CD14-positive monocyte (primary cell): ENCODE measurements at regions not wholly inside any gene's neighbourhood (a gene's known extent, or its start where the extent isn't known, plus 50 kb on each side); places are given as distances from the start of the nearest gene placed in this dataset.

Experiments used
- DNase-seq, 3 donors: peaks; one replicate each; pipeline ENCODE4 v3.0.0-alpha.2; 2011 to 2022
- H2AFZ ChIP-seq: 2 replicates; pipeline ENCODE4 v1.6.0; 2012; ENCODE audit warnings: mild to moderate bottlenecking, low read depth, low read length, inconsistent platforms; ENCODE audit not compliant: insufficient read depth, poor library complexity, severe bottlenecking
- H3K27ac ChIP-seq, 2 donors: 1 replicate in 1 of 2; 2 replicates in 1 of 2; pipeline ENCODE4 v1.5.1; 2012 to 2013; ENCODE audit warnings: low read length in 2 of 2, control low read depth in 1 of 2, inconsistent platforms in 1 of 2, low read depth in 1 of 2, mild to moderate bottlenecking in 1 of 2
- H3K27me3 ChIP-seq, 2 donors: one replicate each; pipeline versions ENCODE4 v1.6.0 to v1.6.1; 2011 to 2013; ENCODE audit warnings: low read length in 2 of 2; ENCODE audit not compliant: control insufficient read depth in 2 of 2, insufficient read depth in 2 of 2
- H3K36me3 ChIP-seq, 2 donors: replicated peaks in 1 of 2; 1 replicate in 1 of 2; 2 replicates in 1 of 2; pipeline versions ENCODE4 v1.5.1 to v1.6.1; 2012 to 2013; ENCODE audit warnings: low read length in 2 of 2, control low read depth in 1 of 2, inconsistent platforms in 1 of 2, mild to moderate bottlenecking in 1 of 2; ENCODE audit not compliant: insufficient read depth in 2 of 2, control insufficient read depth in 1 of 2
- H3K4me1 ChIP-seq, 2 donors: 1 replicate in 1 of 2; 2 replicates in 1 of 2; pipeline versions ENCODE4 v1.5.1 to v1.6.1; 2012 to 2013; ENCODE audit warnings: low read length in 2 of 2, control low read depth in 1 of 2, inconsistent platforms in 1 of 2, mild to moderate bottlenecking in 1 of 2, moderate library complexity in 1 of 2; ENCODE audit not compliant: insufficient read depth in 2 of 2, control insufficient read depth in 1 of 2
- H3K4me2 ChIP-seq: replicated peaks from 2 replicates; pipeline ENCODE3; 2012; ENCODE audit warnings: low read length, moderate library complexity, mild to moderate bottlenecking; ENCODE audit not compliant: poor library complexity, severe bottlenecking; ENCODE audit errors: extremely low read depth
- H3K4me3 ChIP-seq, 3 experiments: fragments of 200-600 bp in 1 of 3; sonication (generic) in 1 of 3; replicated peaks in 1 of 3; 1 replicate in 2 of 3; 2 replicates in 1 of 3; pipeline ENCODE4 v1.5.1; 2011 to 2013; ENCODE audit warnings: low read length in 3 of 3, mild to moderate bottlenecking in 3 of 3, control low read depth in 2 of 3, low read depth in 2 of 3, inconsistent platforms in 1 of 3, moderate library complexity in 1 of 3
- H3K79me2 ChIP-seq: 2 replicates; pipeline ENCODE4 v1.6.0; 2012; ENCODE audit warnings: mild to moderate bottlenecking, control low read depth, inconsistent platforms, low read length, moderate library complexity; ENCODE audit not compliant: insufficient read depth
- H3K9ac ChIP-seq: 2 replicates; pipeline ENCODE4 v1.6.0; 2017; ENCODE audit warnings: low read length, mild to moderate bottlenecking; ENCODE audit not compliant: insufficient read depth, poor library complexity, severe bottlenecking
- H3K9me3 ChIP-seq, 2 donors: replicated peaks in 1 of 2; 1 replicate in 1 of 2; 2 replicates in 1 of 2; pipeline versions ENCODE4 v1.5.1 to v1.6.1; 2012 to 2013; ENCODE audit warnings: low read length in 2 of 2, control low read depth in 1 of 2; ENCODE audit not compliant: control insufficient read depth in 1 of 2, insufficient read depth in 1 of 2
- H4K20me1 ChIP-seq: 2 replicates; pipeline ENCODE4 v1.6.0; 2012; ENCODE audit warnings: mild to moderate bottlenecking, low read length, control low read depth, moderate library complexity; ENCODE audit not compliant: insufficient read depth
- H3K27ac Mint-ChIP-seq, 7 donors: one replicate each; pipeline ENCODE4 v1.8.0; 2020; ENCODE audit warnings: mild to moderate bottlenecking in 7 of 7, mixed read lengths in 7 of 7, moderate library complexity in 6 of 7, inconsistent platforms in 2 of 7
- H3K27me3 Mint-ChIP-seq, 3 donors: one replicate each; pipeline ENCODE4 v1.8.0; 2021 to 2022; ENCODE audit warnings: low read depth in 3 of 3, mild to moderate bottlenecking in 3 of 3, mixed read lengths in 3 of 3, moderate library complexity in 3 of 3, inconsistent platforms in 1 of 3
- H3K36me3 Mint-ChIP-seq, 2 donors: one replicate each; pipeline ENCODE4 v1.8.0; 2020; ENCODE audit warnings: mixed read lengths in 2 of 2, inconsistent platforms in 1 of 2, mild to moderate bottlenecking in 1 of 2
- H3K4me1 Mint-ChIP-seq: one replicate; pipeline ENCODE4 v1.8.0; 2020; ENCODE audit warnings: mild to moderate bottlenecking, mixed read lengths
- H3K4me3 Mint-ChIP-seq, 2 donors: one replicate each; pipeline ENCODE4 v1.8.0; 2020; ENCODE audit warnings: mild to moderate bottlenecking in 2 of 2, mixed read lengths in 2 of 2, moderate library complexity in 1 of 2
- H3K9me3 Mint-ChIP-seq, 7 donors: one replicate each; pipeline ENCODE4 v1.8.0; 2020 to 2022; ENCODE audit warnings: mixed read lengths in 7 of 7, mild to moderate bottlenecking in 6 of 7, moderate library complexity in 6 of 7, inconsistent platforms in 2 of 7
- whole genome bisulfite sequencing: methylation state at CpG from one replicate; pipeline ENCODE4 v1.1.5; 2013; ENCODE audit warnings: missing lambda C conversion rate; ENCODE audit not compliant: insufficient coverage; 5-methylcytosine and 5-hydroxymethylcytosine counted together
- intact Hi-C, 2 donors: fragments of 100-400 bp; cut with micrococcal nuclease; formaldehyde crosslinking; loops; one replicate each; pipeline versions ENCODE4 v1.15.0 to v1.15.1; 2023
- TF ChIP-seq, protein P1 (sequence below): fragments of 200-600 bp; IDR thresholded peaks from one replicate; pipeline ENCODE4 v1.8.0; 2022; ENCODE audit warnings: antibody characterized with exemption, mild to moderate bottlenecking

DNA sequence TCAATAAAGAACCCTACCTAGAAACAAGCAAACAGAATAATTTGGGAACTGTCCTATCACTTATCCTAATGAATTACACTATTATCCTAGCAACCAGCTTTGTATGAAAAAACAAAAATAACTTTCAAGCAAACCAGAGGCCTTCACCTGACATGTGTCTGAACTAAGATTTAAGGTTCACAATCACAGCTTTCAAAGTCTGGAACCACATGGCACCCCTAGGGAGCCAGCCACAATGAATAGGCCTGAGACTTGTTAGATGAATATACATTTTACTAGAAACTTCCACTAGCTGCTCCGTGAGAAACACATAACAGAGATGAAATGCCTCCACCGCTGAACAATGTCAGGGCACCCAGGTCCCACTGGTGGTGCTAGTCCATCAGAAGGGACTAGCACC is 65.8 kb upstream of the CYP2D6 start:
- Histone ChIP-seq H3K4me1 (no peaks in the 10 kb centered on the region), H3K27ac (no peak overlapping the region), H3K9ac (no peak overlapping the region), H3K4me3 (no peak overlapping the region), H3K36me3 (peaks cover 0 to 20% of the 10 kb centered on the region in 2 donors), H3K4me2 (no peak overlapping the region), H3K27me3 (no peaks in the 10 kb centered on the region), H3K9me3 (no peaks in the 10 kb centered on the region), H3K79me2 (peaks cover 77% of the 10 kb centered on the region), H4K20me1 (peaks cover 85% of the 10 kb centered on the region), H2AFZ (no peak overlapping the region)
- Mint-ChIP-seq H3K36me3 (peaks cover 17 to 25% of the 10 kb centered on the region in 2 donors), H3K9me3 (no peaks in the 10 kb centered on the region), H3K27me3 (peaks cover 0 to 2% (median 0%) of the 10 kb centered on the region in 3 donors), H3K27ac (no peak overlapping the region), H3K4me3 (no peak overlapping the region), H3K4me1 (peaks cover 2% of the 10 kb centered on the region)
- no peak for DNase-seq
- intact Hi-C loops = no loop called here
- WGBS = 100% methylated on average over 2 of the region's 2 CpGs
- TF ChIP-seq, protein P1, sequence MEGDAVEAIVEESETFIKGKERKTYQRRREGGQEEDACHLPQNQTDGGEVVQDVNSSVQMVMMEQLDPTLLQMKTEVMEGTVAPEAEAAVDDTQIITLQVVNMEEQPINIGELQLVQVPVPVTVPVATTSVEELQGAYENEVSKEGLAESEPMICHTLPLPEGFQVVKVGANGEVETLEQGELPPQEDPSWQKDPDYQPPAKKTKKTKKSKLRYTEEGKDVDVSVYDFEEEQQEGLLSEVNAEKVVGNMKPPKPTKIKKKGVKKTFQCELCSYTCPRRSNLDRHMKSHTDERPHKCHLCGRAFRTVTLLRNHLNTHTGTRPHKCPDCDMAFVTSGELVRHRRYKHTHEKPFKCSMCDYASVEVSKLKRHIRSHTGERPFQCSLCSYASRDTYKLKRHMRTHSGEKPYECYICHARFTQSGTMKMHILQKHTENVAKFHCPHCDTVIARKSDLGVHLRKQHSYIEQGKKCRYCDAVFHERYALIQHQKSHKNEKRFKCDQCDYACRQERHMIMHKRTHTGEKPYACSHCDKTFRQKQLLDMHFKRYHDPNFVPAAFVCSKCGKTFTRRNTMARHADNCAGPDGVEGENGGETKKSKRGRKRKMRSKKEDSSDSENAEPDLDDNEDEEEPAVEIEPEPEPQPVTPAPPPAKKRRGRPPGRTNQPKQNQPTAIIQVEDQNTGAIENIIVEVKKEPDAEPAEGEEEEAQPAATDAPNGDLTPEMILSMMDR = no peak

DNA sequence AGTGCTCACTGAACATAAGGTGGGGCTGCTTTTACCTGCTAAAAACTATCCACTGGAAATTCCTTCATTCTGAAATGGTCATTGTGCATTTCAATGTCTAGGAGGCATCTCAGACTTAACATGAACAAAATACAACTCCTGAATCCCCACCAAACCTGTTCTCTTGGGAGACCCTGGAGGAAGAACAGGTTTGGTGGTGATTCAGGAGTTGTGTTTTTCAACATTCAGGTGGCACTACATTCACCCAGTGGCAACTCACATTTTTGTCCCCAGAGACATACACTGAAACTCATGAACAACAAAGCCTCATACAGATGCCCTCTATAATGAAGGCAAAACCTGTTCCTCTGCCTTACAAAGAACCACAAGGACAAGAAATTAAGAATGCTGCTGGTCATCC is 64.3 kb upstream of the CYP2D6 start:
- Histone ChIP-seq H3K79me2 (peaks cover 62% of the 10 kb centered on the region), H4K20me1 (peaks cover 87% of the 10 kb centered on the region), H3K4me3 (no peak overlapping the region), H3K4me1 (no peaks in the 10 kb centered on the region), H2AFZ (no peak overlapping the region), H3K27me3 (no peaks in the 10 kb centered on the region), H3K27ac (no peak overlapping the region), H3K36me3 (peaks cover 0 to 10% of the 10 kb centered on the region in 2 donors), H3K9me3 (no peaks in the 10 kb centered on the region), H3K4me2 (no peak overlapping the region), H3K9ac (no peak overlapping the region)
- H3K9me3 Mint-ChIP-seq = no peaks in the 10 kb centered on the region
- intact Hi-C loops = no loop called here
- TF ChIP-seq, protein P1 = no peak
- no peak overlapping the region for H3K27ac Mint-ChIP-seq
- H3K4me3 Mint-ChIP-seq = no peak overlapping the region
- H3K27me3 Mint-ChIP-seq = peaks cover 0 to 2% (median 0%) of the 10 kb centered on the region in 3 donors
- peaks cover 8 to 16% of the 10 kb centered on the region in 2 donors for H3K36me3 Mint-ChIP-seq
- DNase-seq = no peak
- H3K4me1 Mint-ChIP-seq = peaks cover 2% of the 10 kb centered on the region
